AG04450 (cell line): ENCODE measurements at regions not wholly inside any gene's neighbourhood (a gene's known extent, or its start where the extent isn't known, plus 50 kb on each side); places are given as distances from the start of the nearest gene placed in this dataset.

Source experiments
- CTCF ChIA-PET: fragments of 300-600, 350-600 bp; formaldehyde crosslinking; extraction: SDS; loops from one replicate; lab custom pipeline; 2022; ENCODE audit warnings: antibody characterized with exemption, inconsistent platforms; lab: Charles Lee
- POLR2A ChIA-PET: fragments of 350-600 bp; formaldehyde crosslinking; extraction: SDS; loops from one replicate; lab custom pipeline; 2021; ENCODE audit warnings: antibody characterized with exemption, inconsistent platforms; lab: Yijun Ruan, JAX
- DNase-seq: peaks from one replicate; pipeline ENCODE4 v3.0.0-alpha.2; 2011; ENCODE audit warnings: low read depth, low spot score
- H3K27ac ChIP-seq: one replicate; pipeline ENCODE4 v1.5.1; 2012; ENCODE audit warnings: low read depth, low read length, control low read depth
- H3K27me3 ChIP-seq: one replicate; pipeline ENCODE4 v1.6.0; 2012; ENCODE audit warnings: low read length; ENCODE audit not compliant: control insufficient read depth, insufficient read depth
- H3K4me3 ChIP-seq: 2 replicates; pipeline ENCODE4 v1.5.1; 2011; ENCODE audit warnings: mild to moderate bottlenecking, low read depth, low read length, control low read depth
- H3K9me3 ChIP-seq: 2 replicates; pipeline ENCODE4 v1.5.1; 2012; ENCODE audit warnings: low read length; ENCODE audit not compliant: control insufficient read depth, insufficient read depth
- CTCF ChIP-seq: IDR thresholded peaks from 2 replicates; pipeline ENCODE4 v1.5.1; 2011; ENCODE audit warnings: low read depth, low read length, control low read depth, inconsistent platforms

GRCh38 chr2:150688016-150688415 lies 200.5 kb upstream of the RND3 start:
- POLR2A ChIA-PET = no interaction called here
- no peak for TF ChIP-seq CTCF
- no peak overlapping the region for H3K27ac ChIP-seq
- no peak overlapping the region for H3K4me3 ChIP-seq
- H3K9me3 ChIP-seq = no peaks in the 10 kb centered on the region
- DNase-seq = no peak
- no peaks in the 10 kb centered on the region for H3K27me3 ChIP-seq
- CTCF ChIA-PET = no interaction called here

- DNase-seq = no peak
- ChIA-PET CTCF (no interaction called here), POLR2A (no interaction called here)
Observed at GRCh38 chr2:150686391-150686790, 198.9 kb upstream of the RND3 start.

GRCh38 chr2:150681120-150681804 lies 193.8 kb upstream of the RND3 start:
- H3K27ac ChIP-seq = peak overlapping the region; percentile 71
- no peaks in the 10 kb centered on the region for H3K9me3 ChIP-seq
- ChIA-PET CTCF (interaction anchor here (1.1 to 2.5 kb wide), 2 partner anchors 204 to 558 kb away, joined by 3 to 8 read pairs; no protein-coding TSS in a partner anchor), POLR2A (interaction anchor here (1.4 kb wide), 1 partner anchor 199 kb away, joined by 4 read pairs; no protein-coding TSS in a partner anchor)
- TF ChIP-seq CTCF = no peak
- no peaks in the 10 kb centered on the region for H3K27me3 ChIP-seq
- peak; percentile 82 for DNase-seq
- H3K4me3 ChIP-seq = no peak overlapping the region

More at GRCh38 chr2:150686391-150686790, 198.9 kb upstream of the RND3 start:
- no peak overlapping the region for H3K4me3 ChIP-seq
- H3K9me3 ChIP-seq = no peaks in the 10 kb centered on the region
- no peak for TF ChIP-seq CTCF
- no peak overlapping the region for H3K27ac ChIP-seq
- no peaks in the 10 kb centered on the region for H3K27me3 ChIP-seq

- Histone ChIP-seq H3K27me3 (no peaks in the 10 kb centered on the region), H3K27ac (no peak overlapping the region), H3K4me3 (no peak overlapping the region), H3K9me3 (no peaks in the 10 kb centered on the region)
- no peak for TF ChIP-seq CTCF
- POLR2A ChIA-PET = no interaction called here
- CTCF ChIA-PET = no interaction called here
- DNase-seq = no peak
Observed at GRCh38 chr2:150679456-150680120, 192.1 kb upstream of the RND3 start.

GRCh38 chr2:150677551-150677950 lies 190.1 kb upstream of the RND3 start:
- no peak for TF ChIP-seq CTCF
- POLR2A ChIA-PET = no interaction called here
- no peak overlapping the region for H3K4me3 ChIP-seq
- no peaks in the 10 kb centered on the region for H3K27me3 ChIP-seq
- DNase-seq = no peak
- CTCF ChIA-PET = no interaction called here
- no peaks in the 10 kb centered on the region for H3K9me3 ChIP-seq
- H3K27ac ChIP-seq = no peak overlapping the region
